ENCODE measurements at regions not wholly inside any gene's neighbourhood (a gene's known extent, or its start where the extent isn't known, plus 50 kb on each side); places are given as distances from the start of the nearest gene placed in this dataset.

GRCh38 chr20:5687884-5688283 is 62.3 kb upstream of the SHLD1 start:
- TF ChIP-seq CTCF (conservative IDR thresholded peaks at IDR 0.05 in 1 of 2, IDR thresholded peaks at IDR 0.05 in 1 of 2; ENCODE audit: low read depth in 1 of 2, low read length in 2 of 2) (no peak), EZH2 (IDR thresholded peaks at IDR 0.05; ENCODE audit: low read length, missing control alignments) (no peak)
